GM21526 (cell line): ENCODE measurements at regions not wholly inside any gene's neighbourhood (a gene's known extent, or its start where the extent isn't known, plus 50 kb on each side); places are given as distances from the start of the nearest gene placed in this dataset.
A peak's percentile ranks its signal among the peaks of the same experiment; 100 is the strongest.

ENCODE experiments used
- ATAC-seq: cut with Tn5 transposase; IDR thresholded peaks from one replicate; pipeline ENCODE4 v1.9.1; 2021; ENCODE audit warnings: moderate library complexity; ENCODE audit not compliant: unreplicated experiment, low FRiP score

DNA sequence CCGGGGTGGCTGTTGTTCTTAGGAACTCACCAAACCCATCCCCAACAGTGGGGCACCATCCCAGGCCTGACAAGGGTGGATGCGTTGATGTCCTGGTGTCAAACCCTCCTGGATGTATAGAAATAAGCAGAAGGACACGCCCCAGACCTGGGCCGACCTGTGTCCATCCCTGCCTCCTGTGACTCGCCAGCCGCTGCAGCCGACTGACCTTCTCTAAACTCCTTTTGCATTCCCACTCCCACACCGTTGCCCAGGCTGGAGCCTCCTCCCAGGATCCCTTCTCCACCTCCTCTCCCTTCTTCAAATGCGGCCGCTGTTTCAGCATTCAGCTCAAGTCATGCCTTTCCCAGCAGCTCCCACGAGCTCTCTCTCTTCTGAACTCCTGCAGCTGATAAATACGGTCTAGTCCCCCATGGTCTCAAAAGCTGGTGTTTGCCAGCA lies 213.2 kb upstream of the IER5L start:
- ATAC-seq: no peak

DNA sequence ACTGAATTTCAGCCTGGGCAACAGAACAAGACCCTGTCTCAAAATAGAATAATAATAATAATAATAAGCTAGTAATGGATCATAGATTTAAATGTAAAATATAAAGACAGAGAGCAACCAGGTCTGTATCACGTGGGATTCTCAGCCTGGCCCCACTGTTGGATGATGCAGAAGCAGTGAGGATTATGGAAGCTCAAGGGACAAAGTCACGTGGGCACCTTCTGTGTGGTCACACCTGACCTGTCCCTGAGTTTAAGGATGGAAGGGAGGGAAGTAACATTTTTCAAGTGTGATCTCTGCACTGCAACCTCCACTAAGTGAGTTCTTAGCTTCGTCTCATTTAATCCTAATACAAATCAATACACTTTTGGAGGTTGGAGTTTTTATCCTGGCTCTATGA lies 212.5 kb upstream of the IER5L start:
- ATAC-seq: no peak

DNA sequence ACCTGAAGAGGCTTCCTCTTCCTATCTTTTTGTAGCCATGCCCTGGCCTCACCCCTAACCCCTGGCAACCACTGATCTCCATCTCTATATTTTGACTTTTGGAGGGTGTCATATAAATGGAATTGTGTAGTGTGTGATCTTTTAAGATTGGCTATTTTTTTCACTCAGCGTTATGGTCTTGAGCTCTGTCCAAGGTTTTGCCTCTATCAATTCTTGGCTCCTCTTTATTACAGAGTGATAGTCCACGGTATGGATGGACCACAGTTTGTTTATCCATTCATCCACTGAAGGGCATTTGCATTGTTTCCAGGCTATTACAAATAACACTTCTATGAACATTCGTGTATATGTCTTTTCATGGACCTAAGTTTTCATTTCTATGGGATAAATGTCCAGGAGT lies 209.8 kb upstream of the IER5L start:
- no peak for ATAC-seq

DNA sequence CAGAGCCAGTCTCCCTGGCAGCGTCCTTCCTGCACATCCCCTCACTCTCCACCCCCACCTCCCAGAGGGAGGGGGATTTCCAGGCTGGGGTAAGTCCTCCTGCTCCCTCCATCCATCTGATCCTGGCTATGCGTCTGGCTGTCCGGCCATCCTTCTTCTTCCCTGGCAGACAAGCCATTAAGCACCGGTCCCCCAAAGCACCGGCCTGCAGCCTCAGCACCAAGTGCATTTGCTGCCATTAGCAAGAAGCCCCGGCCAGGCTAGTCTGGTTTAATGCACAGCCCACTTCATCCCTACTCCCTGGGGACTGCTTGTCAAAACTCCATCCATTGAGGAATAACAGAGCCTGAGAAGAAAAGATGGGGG lies 208.7 kb upstream of the IER5L start:
- ATAC-seq: no peak

DNA sequence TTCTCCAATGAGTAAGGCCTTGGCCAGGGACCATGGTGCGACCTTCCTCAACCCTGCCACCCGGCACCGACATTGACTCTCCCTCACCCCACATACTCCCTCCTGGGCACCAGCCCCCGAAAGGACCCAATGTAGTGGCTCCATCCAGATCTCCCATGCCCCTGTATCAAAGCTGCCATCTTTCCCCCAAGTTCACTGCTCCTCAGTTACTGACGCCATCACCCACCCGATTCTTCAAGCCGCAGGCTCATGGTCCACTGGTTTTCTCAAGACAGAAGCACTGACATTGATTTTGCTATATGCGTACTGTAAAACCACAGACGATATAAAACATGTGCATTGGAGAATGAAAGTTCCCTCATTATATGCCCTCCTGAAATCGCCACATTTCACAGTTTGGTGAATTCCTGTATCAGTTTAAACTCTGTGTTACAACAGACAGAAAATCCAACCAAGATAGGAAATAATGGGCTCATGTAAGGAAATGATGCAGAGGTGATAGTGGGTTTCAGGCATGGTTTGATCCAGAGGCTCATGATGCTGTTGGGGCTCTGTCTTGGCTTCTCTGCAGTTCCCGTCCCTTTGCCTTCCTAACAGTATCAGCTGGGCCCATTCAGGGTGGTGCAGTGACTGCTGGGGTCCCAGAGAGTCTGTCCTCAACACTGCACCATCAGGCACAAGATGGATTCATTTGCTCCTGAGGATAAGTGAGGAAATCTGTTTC lies 207.3 kb upstream of the IER5L start:
- ATAC-seq: no peak

DNA sequence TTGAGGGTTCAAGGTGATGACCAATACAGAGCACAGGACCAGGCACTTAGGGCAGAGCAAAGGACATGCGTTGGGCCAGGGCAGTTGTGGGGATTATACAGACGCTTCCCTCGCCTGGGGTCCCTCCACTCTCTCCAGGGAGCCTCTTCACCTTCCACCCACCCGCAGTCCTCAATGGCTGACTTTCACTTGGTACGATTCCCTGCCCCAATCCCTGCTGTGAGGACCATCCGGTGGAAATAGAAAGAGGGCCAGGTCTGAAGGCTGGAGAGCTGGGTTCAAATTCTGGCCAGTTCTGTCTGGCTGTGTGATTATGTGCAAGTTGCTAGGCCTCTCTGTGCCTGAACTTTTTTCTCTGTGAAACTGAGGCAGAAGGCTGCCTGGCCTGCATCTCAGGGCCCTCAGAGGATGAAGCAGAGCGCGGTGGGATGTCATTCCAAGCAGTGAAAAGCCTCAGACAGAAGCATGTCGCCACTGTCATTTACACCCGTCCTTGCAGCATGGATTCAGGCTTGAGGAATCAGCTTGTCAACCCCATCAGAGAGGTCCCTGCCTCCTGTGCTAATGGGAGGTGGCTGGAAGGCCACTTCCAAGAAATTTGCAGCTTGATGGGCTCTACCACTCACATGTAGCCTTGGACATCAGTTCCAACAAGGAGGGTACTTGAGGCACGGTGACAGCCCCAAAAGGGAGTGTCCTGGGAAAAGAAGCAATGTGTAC lies 206.6 kb upstream of the IER5L start:
- no peak for ATAC-seq

DNA sequence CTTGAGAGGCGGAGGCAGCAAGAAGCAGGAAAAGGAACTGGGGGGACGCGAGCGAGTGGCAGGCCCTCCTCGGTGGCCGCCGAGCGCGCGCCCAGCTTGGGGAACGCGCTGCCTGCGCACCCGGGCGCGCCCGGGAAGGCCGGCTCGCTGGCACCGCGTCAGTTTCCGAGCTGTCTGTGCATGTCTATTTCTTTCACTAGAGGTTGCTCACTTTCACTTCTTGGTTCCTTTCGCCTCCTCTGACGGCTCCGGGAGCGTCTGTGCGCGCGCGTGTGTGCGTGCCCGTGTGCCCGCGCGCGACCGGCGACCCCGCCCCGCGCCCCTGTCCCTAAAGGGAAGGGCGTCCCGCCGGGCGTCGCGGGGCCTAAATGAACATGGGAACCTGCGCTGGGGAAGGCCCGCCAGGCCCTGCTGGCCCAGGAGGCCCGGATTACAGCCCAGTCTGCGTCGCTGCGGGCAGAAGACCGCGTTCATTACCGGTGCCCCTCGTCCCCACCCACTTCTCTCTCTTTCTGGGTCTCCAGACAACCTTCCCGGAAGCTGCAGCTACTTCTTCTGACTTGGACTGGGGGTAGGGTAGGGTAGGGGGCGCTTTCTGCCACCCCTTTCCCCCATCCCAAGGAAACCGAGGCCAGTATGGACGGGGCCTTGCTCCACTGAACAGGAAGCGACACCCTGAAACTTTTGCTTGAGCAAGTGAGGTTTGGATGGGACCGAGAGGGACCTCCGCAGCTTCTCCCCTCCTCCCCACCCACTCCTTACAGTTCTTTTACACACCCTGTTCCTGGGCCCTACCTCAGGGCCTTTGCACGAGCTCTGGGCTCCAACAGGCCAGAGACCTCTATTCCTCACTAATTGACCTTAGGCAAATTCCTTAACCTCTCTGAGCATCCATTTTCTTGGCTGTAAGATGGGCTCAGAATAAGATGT lies 205.8 kb upstream of the IER5L start:
- peak; percentile 68 for ATAC-seq

DNA sequence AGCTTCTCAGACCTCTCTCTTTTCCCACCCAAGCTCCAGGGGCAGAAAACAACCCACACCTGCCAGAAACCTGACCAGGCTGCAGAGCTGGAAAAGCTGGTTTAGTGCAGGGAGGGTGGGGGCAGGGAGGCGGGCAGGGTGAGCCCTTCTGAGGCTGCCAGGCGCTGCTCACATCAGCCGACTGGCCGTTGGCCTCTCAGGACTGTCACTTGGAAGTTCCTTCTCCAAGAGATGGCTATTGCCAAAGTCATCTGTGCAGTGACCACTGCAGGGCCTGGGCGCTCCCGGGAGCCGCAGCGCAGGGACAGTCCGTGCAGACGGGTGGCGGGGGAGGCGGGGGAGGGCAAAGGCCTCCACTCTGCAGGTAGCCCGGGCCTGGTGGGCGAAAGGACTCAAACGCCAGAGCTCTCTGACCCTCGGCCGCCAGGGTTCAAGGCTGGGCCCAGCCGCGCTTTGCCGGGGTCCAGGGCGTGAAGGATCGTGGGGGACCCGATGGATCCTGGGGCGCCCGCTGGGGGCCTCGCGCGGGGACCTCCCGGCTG lies 205.0 kb upstream of the IER5L start:
- ATAC-seq: no peak

DNA sequence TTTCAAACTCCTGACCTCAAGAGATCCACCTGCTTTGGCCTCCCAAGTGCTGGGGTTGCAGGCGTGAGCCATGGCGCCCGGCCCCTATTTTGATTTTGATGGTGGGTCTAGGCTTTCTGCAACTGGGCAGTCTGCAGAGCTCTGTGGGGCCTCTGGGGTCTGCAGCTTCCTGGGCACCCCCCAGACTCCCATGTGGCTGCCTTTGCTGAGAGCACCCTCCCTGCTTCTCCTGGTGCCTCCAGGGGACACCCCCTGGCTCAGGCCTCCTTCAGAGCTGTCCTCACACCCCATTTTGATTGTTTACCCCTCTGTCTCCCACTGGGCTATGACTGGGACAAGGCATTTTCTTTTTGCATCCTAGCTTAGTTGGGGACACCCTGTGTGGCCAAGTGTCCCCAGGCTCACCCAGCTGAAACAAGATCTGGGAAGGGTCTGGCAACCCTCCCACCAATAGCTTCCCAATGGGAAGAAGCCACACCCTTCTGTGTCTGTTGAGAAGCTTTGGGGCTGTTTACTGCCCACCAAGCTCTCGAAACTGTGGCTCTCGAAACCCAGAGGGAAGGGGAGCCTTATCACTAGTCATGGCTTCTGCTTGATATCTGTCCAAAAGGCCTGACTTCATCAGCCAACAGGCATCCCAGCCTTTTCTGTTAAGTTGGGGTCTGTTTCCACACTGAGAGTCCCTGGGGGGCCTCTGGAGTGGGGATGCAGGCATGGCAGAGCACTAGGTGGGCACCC lies 204.4 kb upstream of the IER5L start:
- ATAC-seq: no peak

DNA sequence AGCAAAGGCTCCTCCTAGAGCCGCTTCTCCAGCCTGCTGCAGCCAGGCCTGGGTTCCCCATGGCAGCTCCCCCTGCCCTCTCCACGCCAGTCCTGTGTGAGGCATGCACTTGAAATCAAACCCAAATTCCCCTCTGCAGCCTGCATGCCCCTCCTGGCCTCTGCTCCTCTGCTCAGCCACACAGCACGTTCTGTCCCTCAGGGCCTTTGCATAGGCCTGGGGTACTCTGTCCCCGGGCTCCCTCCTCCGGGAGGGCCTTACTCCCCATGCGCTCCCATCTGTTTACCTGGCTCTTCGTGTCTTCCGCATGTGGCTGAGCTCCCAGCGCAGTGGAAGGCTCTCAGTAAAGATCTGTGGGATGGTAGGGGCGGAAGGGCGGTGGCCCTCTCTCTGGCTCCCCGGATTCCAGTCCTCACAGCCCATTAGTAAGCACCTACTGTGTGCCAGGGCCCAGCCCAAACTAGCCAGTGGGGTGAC lies 203.5 kb upstream of the IER5L start:
- no peak for ATAC-seq

DNA sequence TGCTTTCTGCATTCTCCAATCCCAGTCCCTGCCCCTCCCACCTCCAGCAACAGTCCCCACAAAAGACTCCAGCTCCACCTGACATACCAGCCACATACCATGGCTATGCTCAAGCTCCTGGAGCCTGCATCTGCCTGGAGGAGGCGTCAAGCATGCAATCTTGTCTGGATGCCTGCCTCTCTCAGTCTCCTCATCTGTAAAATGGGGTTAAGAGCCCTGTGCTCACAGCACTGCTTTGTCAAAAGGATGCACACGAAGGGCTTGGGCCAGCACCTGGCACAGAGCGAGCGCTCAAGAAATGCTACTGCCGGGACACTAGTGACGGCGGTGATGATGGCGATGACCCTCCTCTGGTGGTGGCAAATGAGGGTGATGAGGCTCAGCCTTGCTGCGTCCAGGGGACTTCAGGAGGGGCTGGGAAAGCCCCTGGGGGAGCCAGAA lies 202.9 kb upstream of the IER5L start:
- no peak for ATAC-seq

DNA sequence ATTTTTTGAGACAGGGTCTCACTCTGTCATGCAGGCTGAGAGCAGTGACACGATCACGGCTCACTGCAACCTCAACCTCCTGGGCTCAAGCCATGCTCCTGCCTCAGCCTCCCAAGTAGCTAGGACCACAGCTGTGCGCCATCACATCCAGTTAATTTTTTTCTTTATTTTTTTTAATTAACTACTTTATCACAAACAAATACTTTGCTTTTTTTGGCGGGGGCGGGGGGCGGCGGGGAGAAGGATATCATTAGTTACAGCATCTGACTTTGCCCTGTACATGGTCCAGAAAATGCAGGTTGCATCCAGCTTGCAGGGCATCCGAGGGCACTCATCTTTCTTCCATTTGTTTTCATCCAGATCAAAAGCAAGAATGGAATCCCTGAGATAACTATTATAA lies 201.8 kb upstream of the IER5L start:
- ATAC-seq: no peak

DNA sequence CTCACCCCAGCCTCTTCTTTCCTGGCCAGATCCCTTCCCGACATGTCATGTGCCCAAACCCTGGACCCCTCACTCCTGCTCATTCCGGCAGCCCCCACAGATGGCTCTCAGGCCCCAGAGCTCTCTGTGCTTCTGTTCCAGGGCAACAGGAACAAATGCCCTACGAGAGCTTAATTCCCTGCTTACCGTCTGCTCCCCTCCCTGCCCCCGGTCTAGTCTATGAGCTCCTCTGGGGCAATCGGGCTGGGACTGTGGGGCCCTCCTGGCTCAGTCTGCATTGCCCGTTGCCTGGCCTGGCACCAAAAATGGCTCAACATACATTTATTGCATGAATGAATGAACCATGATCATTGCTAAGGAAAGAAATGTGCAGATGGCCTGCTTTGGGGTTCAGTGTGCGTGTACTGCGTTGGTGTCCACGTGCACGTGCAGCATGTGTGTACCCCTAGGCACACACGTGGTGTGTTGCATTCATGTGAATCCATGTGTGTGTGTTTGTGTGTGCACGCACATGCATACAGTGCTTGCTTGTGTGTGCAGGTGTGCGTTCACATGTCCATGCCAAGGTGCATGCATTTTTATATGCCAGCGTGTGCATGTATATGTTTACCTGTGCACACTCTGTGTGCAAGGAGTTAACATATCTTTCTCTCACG lies 201.2 kb upstream of the IER5L start:
- no peak for ATAC-seq

DNA sequence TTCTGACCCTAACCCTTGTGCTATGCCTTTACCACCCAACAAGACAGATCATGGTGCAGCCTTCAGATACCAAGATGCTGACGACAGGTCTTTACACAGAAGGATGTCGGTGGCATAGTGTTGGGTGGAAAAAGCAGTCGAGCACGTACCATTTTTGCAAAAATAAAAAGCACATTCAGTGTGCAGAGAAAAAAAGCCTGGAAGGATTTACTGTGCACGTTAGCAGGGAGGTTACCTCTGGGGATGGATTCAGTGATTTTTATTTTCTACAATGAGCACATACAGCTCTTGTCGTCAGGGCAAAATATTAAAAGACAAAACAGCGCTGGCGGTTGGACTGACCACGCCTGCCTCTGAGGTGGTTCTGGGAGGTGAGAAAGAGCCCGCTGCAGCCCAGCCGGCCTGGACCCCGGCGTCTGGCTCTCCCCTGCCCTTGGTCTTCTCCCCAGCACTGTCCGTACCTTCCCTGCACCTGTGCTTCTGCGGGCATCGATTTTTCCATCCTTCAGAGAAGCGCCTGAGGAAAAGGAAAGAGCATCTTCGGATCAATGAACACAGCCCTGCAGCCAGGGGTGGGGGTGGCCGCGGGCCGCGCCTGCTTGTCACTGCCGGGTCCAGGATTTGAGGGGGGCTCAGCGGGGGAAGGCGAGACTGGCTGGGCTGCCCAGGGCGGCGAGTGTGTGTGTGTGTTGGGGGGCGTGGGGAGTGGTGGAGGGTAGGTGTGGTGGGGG lies 200.0 kb upstream of the IER5L start:
- no peak for ATAC-seq

DNA sequence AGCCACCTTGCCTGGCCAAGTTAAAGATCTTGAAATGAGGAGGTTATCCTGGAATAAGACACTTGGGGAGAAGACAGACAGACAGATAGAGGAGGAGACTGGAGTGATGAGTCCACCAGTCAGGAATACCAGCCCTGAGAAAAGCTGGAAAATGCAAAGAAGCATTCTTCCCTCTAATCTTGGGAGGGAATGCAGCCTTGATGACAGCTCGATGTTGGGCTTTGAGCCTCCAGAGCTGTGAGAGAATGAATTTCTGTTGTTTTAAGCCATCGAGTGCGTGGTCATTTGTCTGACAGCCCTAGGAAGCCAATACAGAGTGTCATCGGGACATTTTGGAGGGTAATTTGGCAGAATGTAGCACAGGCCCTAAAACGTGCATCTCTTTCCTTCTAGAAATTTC lies 199.1 kb upstream of the IER5L start:
- ATAC-seq: no peak

DNA sequence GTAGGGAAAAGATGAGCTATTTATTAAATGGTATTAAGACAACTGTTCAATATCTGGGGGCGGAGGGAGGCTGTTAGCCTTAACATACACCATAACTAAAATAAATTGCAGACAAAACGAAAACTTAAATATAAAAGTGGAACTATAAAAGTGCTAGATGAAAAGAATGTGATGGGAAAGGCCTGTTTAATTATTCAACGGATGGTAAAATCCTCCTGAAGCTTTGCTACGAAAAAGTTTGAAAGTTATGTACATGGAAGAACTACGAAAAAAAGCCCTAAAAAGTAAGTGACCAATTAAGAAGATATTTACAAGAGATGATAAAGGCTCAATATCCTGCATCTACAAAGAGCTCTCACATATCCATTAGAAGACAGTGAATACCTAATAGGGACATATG lies 197.8 kb upstream of the IER5L start:
- ATAC-seq: no peak

DNA sequence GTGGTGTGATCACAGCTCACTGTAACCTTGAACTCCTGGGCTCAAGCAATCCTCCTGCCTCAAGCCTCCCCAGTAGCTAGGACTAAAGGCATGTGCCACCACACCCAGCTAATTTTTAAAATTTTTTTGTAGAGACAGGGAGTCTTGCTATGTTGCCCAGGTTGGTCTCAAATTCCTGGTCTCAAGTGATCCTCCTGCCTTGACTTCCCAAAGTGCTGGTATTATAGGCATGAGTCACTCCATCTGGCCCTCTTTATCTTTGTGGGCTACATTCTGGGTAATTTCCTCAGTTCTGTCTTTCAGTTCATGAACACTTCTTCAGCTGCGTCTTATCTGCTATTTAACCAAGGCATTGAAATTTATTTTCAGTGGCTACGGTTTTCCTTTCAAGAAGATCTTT lies 196.6 kb upstream of the IER5L start:
- ATAC-seq: no peak

DNA sequence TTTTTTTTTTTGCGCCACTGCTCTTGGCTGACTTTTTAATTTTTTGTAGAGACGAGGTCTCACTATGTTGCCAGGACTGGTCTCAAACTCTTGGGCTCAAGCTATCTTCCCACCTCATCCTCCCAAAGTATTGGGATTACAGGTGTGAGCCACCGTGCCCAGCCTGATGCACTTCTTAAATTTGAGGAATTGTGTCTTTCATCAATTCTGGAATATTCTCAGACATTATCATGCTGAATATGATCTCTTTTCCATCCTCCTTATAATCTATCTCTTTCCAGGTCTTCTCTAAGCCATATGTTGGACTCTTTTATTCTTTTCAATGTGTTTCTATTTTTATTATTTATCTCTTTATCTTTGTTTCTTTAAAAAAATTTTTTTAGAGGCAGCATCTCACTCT lies 196.2 kb upstream of the IER5L start:
- no peak for ATAC-seq

DNA sequence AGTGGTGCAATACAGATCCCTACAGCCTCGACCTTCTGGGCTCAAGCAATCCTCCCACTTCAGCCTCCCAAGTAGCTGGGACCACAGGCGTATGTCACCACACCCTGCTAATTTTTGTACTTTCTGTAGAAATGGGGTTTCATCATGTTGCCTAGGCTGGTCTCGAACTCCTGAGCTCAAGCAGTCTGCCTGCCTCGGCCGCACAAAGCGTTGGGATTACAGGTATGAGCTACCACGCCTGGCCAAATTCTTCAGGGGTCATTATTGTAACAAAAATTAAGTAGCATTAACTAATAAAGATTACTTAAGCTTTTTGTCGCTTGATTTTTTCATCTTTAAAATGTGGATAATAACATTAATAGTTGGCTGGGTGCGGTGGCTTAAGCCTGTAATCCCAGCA lies 195.3 kb upstream of the IER5L start:
- ATAC-seq: no peak
